Common myeloid progenitor, CD34-positive (primary cell): ENCODE measurements at regions not wholly inside any gene's neighbourhood (a gene's known extent, or its start where the extent isn't known, plus 50 kb on each side); places are given as distances from the start of the nearest gene placed in this dataset.
"Not testable (repeated sequence)": the region's sequence is repeated elsewhere in the genome, so short reads cannot be mapped to it uniquely, and the experiment has no call there.

Source experiments
- CTCF ChIA-PET: fragments of 350-600 bp; sonication (Branson Sonifier 250); formaldehyde crosslinking; loops from one replicate; lab custom pipeline; 2021; ENCODE audit warnings: antibody characterized with exemption; lab: Charles Lee
- POLR2A ChIA-PET: fragments of 350-600 bp; sonication (Branson Sonifier 250); formaldehyde crosslinking; loops from one replicate; lab custom pipeline; 2021; ENCODE audit warnings: antibody characterized with exemption; lab: Charles Lee
- DNase-seq, 3 donors: peaks; one replicate each; pipeline versions ENCODE4 v3.0.0 to v3.0.0-alpha.2; 2013
- H3K27ac ChIP-seq, 2 experiments: 1 replicate in 1 of 2; 2 replicates in 1 of 2; pipeline ENCODE4 v1.7.0; 2013; ENCODE audit warnings: inconsistent platforms in 2 of 2, low read length in 2 of 2, mild to moderate bottlenecking in 2 of 2, low read depth in 1 of 2, moderate library complexity in 1 of 2; ENCODE audit not compliant: severe bottlenecking in 2 of 2, insufficient read depth in 1 of 2, poor library complexity in 1 of 2
- H3K27me3 ChIP-seq, 5 experiments: replicated peaks in 2 of 5; 1 replicate in 3 of 5; 2 replicates in 2 of 5; pipeline versions ENCODE4 v1.6.1 to v1.7.0; 2013; ENCODE audit warnings: low read length in 4 of 5, mild to moderate bottlenecking in 2 of 5, moderate library complexity in 2 of 5, inconsistent platforms in 1 of 5; ENCODE audit not compliant: insufficient read depth in 5 of 5, control insufficient read depth in 4 of 5
- H3K36me3 ChIP-seq, 4 experiments: 1 replicate in 2 of 4; 2 replicates in 2 of 4; pipeline versions ENCODE4 v1.6.1 to v1.7.0; 2013; ENCODE audit warnings: low read length in 3 of 4, control low read depth in 1 of 4, mild to moderate bottlenecking in 1 of 4; ENCODE audit not compliant: control insufficient read depth in 4 of 4, insufficient read depth in 4 of 4
- H3K4me1 ChIP-seq, 4 experiments: 1 replicate in 3 of 4; 2 replicates in 1 of 4; pipeline versions ENCODE4 v1.6.1 to v1.7.1; 2013; ENCODE audit warnings: low read length in 3 of 4, mild to moderate bottlenecking in 3 of 4, control low read depth in 1 of 4, inconsistent platforms in 1 of 4, moderate library complexity in 1 of 4; ENCODE audit not compliant: control insufficient read depth in 4 of 4, insufficient read depth in 4 of 4; ENCODE audit errors: control extremely low read depth in 1 of 4
- H3K4me3 ChIP-seq, 7 experiments: 1 replicate in 4 of 7; 2 replicates in 3 of 7; pipeline versions ENCODE4 v1.5.1 to v1.7.0; 2013; ENCODE audit warnings: mild to moderate bottlenecking in 7 of 7, low read length in 6 of 7, moderate library complexity in 6 of 7, inconsistent platforms in 2 of 7, low read depth in 2 of 7, control low read depth in 1 of 7; ENCODE audit not compliant: insufficient read depth in 4 of 7, control insufficient read depth in 1 of 7; ENCODE audit errors: extremely low read depth in 1 of 7
- H3K9me3 ChIP-seq, 5 experiments: 1 replicate in 4 of 5; 2 replicates in 1 of 5; pipeline versions ENCODE4 v1.6.1 to v1.7.1; 2013; ENCODE audit warnings: low read length in 4 of 5, mild to moderate bottlenecking in 2 of 5, inconsistent platforms in 1 of 5, low read depth in 1 of 5, moderate library complexity in 1 of 5; ENCODE audit not compliant: control insufficient read depth in 4 of 5, insufficient read depth in 2 of 5; ENCODE audit errors: control extremely low read depth in 1 of 5
- WGBS: methylation state at CpG from one replicate; pipeline ENCODE4 v1.1.5; 2013; ENCODE audit not compliant: insufficient coverage; 5-methylcytosine and 5-hydroxymethylcytosine counted together

DNA sequence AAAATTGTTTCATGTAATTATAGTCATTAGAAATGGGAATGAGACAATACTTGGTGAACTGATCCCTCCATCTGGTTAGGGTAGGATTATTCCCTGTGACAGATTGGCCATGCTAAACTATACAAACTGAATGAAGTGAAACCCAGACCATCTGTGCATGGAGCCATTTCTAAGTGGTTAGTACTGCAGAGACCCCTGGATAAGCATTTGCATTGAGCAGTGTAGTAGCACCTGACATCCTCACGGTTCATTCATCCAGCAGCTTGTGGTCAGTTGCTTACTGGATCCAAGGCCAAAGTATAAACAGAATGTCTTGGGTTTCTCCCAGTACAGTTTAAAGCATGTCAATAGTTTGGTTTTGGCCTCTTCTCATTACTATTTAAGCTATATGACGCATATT lies 93.8 kb upstream of the ARHGAP42 start:
- no peaks in the 10 kb centered on the region for H3K4me1 ChIP-seq
- CTCF ChIA-PET, result no interaction called here
- no peaks in the 10 kb centered on the region for H3K36me3 ChIP-seq
- H3K27ac ChIP-seq, result no peak overlapping the region
- no peaks in the 10 kb centered on the region for H3K27me3 ChIP-seq
- DNase-seq, result no peak
- WGBS, result 83% methylated on average over 1 of the region's 2 CpGs
- no peaks in the 10 kb centered on the region for H3K9me3 ChIP-seq
- POLR2A ChIA-PET, result no interaction called here
- no peak overlapping the region for H3K4me3 ChIP-seq

GRCh38 chr11:100594320-100594719 lies 92.8 kb upstream of the ARHGAP42 start:
- no peaks in the 10 kb centered on the region for H3K27me3 ChIP-seq
- DNase-seq, result no peak
- H3K4me1 ChIP-seq, result no peaks in the 10 kb centered on the region
- H3K27ac ChIP-seq, result no peak overlapping the region
- no peaks in the 10 kb centered on the region for H3K9me3 ChIP-seq
- no peak overlapping the region for H3K4me3 ChIP-seq
- WGBS, result no CpG with 5 or more reads among the region's 3 CpGs
- ChIA-PET CTCF (no interaction called here), POLR2A (no interaction called here)
- no peaks in the 10 kb centered on the region for H3K36me3 ChIP-seq

GRCh38 chr11:100600941-100601340 lies 86.1 kb upstream of the ARHGAP42 start:
- Histone ChIP-seq H3K9me3 (no peaks in the 10 kb centered on the region), H3K4me3 (no peak overlapping the region), H3K27ac (no peak overlapping the region), H3K27me3 (no peaks in the 10 kb centered on the region), H3K36me3 (no peaks in the 10 kb centered on the region), H3K4me1 (no peaks in the 10 kb centered on the region)
- CTCF ChIA-PET, result interaction anchor here (1.4 kb wide), 1 partner anchor 24 kb away, joined by 4 read pairs; no protein-coding TSS in a partner anchor
- POLR2A ChIA-PET, result no interaction called here
- no peak for DNase-seq
- WGBS, result no CpG with 5 or more reads among the region's 1 CpG

DNA sequence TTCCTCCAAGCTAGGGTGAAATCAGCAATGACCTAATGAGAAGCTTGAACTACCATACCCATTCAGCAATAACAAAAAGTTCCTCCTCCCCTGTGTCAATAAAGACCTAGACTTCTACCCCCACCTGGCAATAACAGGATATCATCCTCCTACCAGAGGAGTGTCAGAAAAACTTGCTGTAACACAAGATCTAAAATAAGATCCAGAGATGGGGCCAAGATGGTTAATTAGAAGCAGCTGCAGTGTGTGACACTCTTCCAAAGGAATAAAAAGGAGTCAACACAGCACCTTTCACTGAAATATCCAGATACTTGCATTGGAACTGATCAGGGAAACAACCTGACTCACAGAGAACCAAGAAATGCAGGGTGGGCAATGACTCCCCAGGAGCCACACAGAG lies 84.4 kb upstream of the ARHGAP42 start:
- CTCF ChIA-PET, result no interaction called here

DNA sequence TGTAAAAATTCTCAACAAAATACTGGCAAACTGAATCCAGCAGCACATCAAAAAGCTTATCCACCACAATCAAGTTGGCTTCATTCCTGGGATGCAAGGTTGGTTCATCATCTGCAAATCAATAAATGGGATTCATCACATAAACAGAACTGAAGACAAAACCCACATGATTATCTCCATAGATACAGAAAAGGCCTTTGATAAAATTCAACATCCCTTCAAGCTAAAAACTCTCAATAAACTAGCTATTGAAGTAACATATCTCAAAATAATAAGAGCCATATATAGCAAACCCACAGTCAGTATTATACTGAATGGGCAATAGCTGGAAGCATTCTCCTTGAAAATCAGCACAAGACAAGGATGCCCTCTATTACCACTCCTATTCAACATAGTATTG lies 79.3 kb upstream of the ARHGAP42 start:
- POLR2A ChIA-PET, H3K36me3 ChIP-seq, H3K27me3 ChIP-seq, H3K4me1 ChIP-seq, H3K4me3 ChIP-seq, H3K27ac ChIP-seq, CTCF ChIA-PET, DNase-seq, H3K9me3 ChIP-seq: not testable (repeated sequence)

More for the DNA sequence above, 84.4 kb upstream of the ARHGAP42 start:
- H3K9me3 ChIP-seq, result no peaks in the 10 kb centered on the region
- no peaks in the 10 kb centered on the region for H3K27me3 ChIP-seq
- POLR2A ChIA-PET, result no interaction called here
- no peaks in the 10 kb centered on the region for H3K4me1 ChIP-seq
- H3K36me3 ChIP-seq, result no peaks in the 10 kb centered on the region
- DNase-seq, result no peak
- no peak overlapping the region for H3K27ac ChIP-seq
- H3K4me3 ChIP-seq, result no peak overlapping the region

GRCh38 chr11:100612766-100613165 lies 74.3 kb upstream of the ARHGAP42 start:
- peak in 2 of 3 donors; percentile 31 to 40 for DNase-seq
- WGBS, result no CpG with 5 or more reads among the region's 2 CpGs
- Histone ChIP-seq H3K4me1 (peaks cover 0 to 3% (median 0%) of the 10 kb centered on the region in 4 experiments), H3K4me3 (no peak overlapping the region), H3K27ac (no peak overlapping the region), H3K27me3 (no peaks in the 10 kb centered on the region), H3K9me3 (peaks cover 0 to 1% (median 0%) of the 10 kb centered on the region in 5 experiments), H3K36me3 (no peaks in the 10 kb centered on the region)
- CTCF ChIA-PET, result no interaction called here
- POLR2A ChIA-PET, result no interaction called here

DNA sequence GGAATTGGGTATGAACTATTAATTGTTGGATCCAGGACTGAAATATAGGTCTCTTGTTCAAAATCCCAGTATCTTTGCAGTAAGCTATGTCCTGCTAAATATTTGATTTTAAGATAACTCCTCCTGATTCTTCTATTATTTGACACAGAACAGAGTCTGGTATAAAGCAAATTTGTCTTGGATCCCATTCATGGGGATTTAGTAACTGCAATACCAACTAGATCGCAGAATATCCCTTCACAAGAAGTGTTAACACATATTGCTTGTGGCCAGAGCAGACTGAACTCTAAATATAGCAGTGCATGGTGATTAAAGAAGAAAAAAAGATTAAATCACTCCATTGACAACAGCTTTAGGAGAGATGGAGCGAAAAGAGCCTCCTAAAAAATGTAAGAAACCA lies 68.2 kb upstream of the ARHGAP42 start:
- Histone ChIP-seq H3K4me3 (no peak overlapping the region), H3K36me3 (no peaks in the 10 kb centered on the region), H3K4me1 (no peaks in the 10 kb centered on the region), H3K27ac (no peak overlapping the region), H3K27me3 (no peaks in the 10 kb centered on the region), H3K9me3 (peaks cover 0 to 19% (median 8%) of the 10 kb centered on the region in 5 experiments)
- no peak for DNase-seq
- no CpG with 5 or more reads among the region's 2 CpGs for WGBS
- ChIA-PET CTCF (no interaction called here), POLR2A (no interaction called here)
